ENCODE measurements at regions not wholly inside any gene's neighbourhood (a gene's known extent, or its start where the extent isn't known, plus 50 kb on each side); places are given as distances from the start of the nearest gene placed in this dataset.

DNA sequence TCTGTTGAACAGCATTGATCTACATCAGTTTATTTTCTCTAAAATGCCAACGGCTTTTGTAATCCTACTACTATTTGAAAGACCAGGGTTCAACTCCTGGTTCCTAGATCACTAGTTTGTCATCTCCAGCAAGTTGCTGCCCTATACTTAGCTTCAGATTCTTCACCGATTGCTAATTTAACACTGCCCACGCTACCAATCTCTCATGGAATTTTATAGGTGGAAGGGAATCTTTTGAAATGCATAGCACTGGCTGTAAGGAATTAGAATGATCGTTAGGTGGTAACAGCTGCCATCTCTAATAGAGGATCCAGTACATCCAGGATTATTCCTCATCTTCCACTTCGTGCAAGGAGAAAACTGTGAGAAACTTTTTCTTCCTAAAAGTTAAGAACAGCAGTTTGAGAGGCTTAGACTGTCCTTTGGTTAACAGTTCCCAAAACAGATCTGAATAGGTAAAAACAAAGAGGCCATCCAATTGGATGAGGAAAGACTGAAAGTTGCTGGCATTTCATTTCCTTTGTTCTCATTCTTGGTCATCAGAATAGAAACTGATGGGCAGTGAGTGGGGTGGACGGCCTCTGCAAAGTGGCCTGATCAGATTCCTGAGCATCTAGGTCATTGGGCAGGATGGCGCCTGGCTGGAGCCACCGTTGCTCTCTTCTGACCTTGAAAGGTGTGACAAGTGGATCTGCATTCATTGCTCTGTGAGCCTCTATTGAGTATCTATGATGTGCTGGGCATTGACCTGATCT lies 236.3 kb upstream of the SORL1-AS1 start:
- Histone ChIP-seq H3K4me3 (no peak overlapping the region), H3K79me2 (ENCODE audit: low read depth) (no peaks in the 10 kb centered on the region), H4K20me1 (ENCODE audit: insufficient read depth) (no peaks in the 10 kb centered on the region), H3K9me2 (ENCODE audit: insufficient read depth) (no peaks in the 10 kb centered on the region), H3K27me3 (ENCODE audit: insufficient read depth, low read depth) (no peaks in the 10 kb centered on the region), H3K9me3 (ENCODE audit: insufficient read depth, low read depth) (no peaks in the 10 kb centered on the region), H3F3A (ENCODE audit: insufficient read depth, low read depth) (no peaks in the 10 kb centered on the region), H2AFZ (no peak overlapping the region), H3K36me3 (ENCODE audit: low read depth) (no peaks in the 10 kb centered on the region), H3K27ac (0 out of 2 replicates have a peak overlapping the region, but pooled peaks have one; percentile 7), H3K4me2 (peak overlapping the region; percentile 9), H3K4me1 (replicated peaks; ENCODE audit: insufficient read depth) (peaks cover 19% of the 10 kb centered on the region)
- intact Hi-C loops (cut with micrococcal nuclease; ENCODE audit: unreplicated experiment): no loop called here
- peak; percentile 43 to 53 for DNase-seq
- TF ChIP-seq, protein P1, sequence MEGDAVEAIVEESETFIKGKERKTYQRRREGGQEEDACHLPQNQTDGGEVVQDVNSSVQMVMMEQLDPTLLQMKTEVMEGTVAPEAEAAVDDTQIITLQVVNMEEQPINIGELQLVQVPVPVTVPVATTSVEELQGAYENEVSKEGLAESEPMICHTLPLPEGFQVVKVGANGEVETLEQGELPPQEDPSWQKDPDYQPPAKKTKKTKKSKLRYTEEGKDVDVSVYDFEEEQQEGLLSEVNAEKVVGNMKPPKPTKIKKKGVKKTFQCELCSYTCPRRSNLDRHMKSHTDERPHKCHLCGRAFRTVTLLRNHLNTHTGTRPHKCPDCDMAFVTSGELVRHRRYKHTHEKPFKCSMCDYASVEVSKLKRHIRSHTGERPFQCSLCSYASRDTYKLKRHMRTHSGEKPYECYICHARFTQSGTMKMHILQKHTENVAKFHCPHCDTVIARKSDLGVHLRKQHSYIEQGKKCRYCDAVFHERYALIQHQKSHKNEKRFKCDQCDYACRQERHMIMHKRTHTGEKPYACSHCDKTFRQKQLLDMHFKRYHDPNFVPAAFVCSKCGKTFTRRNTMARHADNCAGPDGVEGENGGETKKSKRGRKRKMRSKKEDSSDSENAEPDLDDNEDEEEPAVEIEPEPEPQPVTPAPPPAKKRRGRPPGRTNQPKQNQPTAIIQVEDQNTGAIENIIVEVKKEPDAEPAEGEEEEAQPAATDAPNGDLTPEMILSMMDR (conservative IDR thresholded peaks at IDR 0.05): no peak
- TF ChIP-seq EZH2 (IDR thresholded peaks at IDR 0.05; ENCODE audit: low read depth): no peak
- no TSS peak for BruUV-seq (replicated peaks)
- CTCF ChIA-PET: no interaction called here
- POLR2A ChIA-PET (ENCODE audit: unreplicated experiment): no interaction called here

DNA sequence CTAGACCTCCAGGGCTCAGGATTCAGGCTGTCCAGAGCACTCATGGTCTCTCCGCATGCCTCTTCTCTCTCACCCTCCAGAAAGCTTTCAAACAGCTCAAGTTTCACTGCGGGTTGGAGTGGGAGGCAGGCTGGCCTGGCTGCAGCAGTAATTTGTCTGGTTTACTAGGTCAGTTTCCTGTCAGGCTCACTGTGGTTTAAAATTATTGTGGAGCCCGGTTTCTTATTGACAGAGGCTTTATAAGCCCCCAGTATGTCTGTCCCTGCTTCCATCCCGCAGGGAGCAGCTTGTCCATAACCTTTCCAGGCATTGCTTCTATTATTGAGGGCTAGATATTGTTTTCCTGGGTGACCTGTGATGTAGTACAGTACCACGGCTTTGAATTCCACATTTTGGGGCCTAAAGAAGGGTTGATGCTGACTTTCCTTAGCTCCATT lies 235.3 kb upstream of the SORL1-AS1 start:
- no peaks in the 10 kb centered on the region for H3K36me3 ChIP-seq (ENCODE audit: low read depth)
- H3F3A ChIP-seq (ENCODE audit: insufficient read depth, low read depth): no peaks in the 10 kb centered on the region
- DNase-seq: no peak
- H3K9me3 ChIP-seq (ENCODE audit: insufficient read depth, low read depth): no peaks in the 10 kb centered on the region; the same call in 1 of the 2 replicates
- TF ChIP-seq, protein P1 (conservative IDR thresholded peaks at IDR 0.05): no peak
- POLR2A ChIA-PET (ENCODE audit: unreplicated experiment): no interaction called here
- no peak overlapping the region for H3K4me3 ChIP-seq
- no TSS peak for BruUV-seq (replicated peaks)
- no peak overlapping the region for H2AFZ ChIP-seq
- H3K27me3 ChIP-seq (ENCODE audit: insufficient read depth, low read depth): no peaks in the 10 kb centered on the region
- peaks cover 19% of the 10 kb centered on the region for H3K4me1 ChIP-seq (replicated peaks; ENCODE audit: insufficient read depth)
- H3K27ac ChIP-seq: no peak overlapping the region
- intact Hi-C loops (cut with micrococcal nuclease; ENCODE audit: unreplicated experiment): no loop called here
- no peaks in the 10 kb centered on the region for H3K79me2 ChIP-seq (ENCODE audit: low read depth)
- no peaks in the 10 kb centered on the region for H3K9me2 ChIP-seq (ENCODE audit: insufficient read depth)
- CTCF ChIA-PET: no interaction called here
- H3K4me2 ChIP-seq: no peak overlapping the region
- H4K20me1 ChIP-seq (ENCODE audit: insufficient read depth): no peaks in the 10 kb centered on the region

DNA sequence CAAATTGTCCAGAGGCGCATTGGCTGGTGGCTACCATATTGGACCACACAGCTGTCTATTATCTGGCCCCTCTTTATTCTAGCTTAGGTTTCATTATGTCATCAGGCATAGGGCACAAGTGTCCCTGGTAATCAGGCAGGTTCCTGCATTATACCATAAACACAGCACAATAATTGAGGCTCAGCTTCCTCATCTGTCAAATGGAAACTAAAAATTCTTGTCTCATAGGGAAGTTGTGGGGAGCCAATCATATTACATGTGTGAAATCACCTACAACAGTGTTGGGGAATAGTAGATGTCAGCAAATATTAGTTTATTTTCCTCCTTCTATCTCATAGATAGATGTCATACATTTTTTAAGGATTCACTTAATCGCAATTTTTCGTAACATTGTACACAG lies 231.0 kb upstream of the SORL1-AS1 start:
- ChIA-PET CTCF (no interaction called here), POLR2A (ENCODE audit: unreplicated experiment) (no interaction called here)
- Histone ChIP-seq H3K4me1 (replicated peaks; ENCODE audit: insufficient read depth) (peaks cover 9% of the 10 kb centered on the region), H3K79me2 (ENCODE audit: low read depth) (no peaks in the 10 kb centered on the region), H4K20me1 (ENCODE audit: insufficient read depth) (no peaks in the 10 kb centered on the region), H3K27ac (no peak overlapping the region), H3K4me2 (no peak overlapping the region), H3K9me3 (ENCODE audit: insufficient read depth, low read depth) (no peaks in the 10 kb centered on the region; the same call in 1 of the 2 replicates), H3F3A (ENCODE audit: insufficient read depth, low read depth) (no peaks in the 10 kb centered on the region), H2AFZ (no peak overlapping the region), H3K27me3 (ENCODE audit: insufficient read depth, low read depth) (no peaks in the 10 kb centered on the region), H3K4me3 (no peak overlapping the region), H3K9me2 (ENCODE audit: insufficient read depth) (peaks cover 5% of the 10 kb centered on the region; the same call in 1 of the 2 replicates), H3K36me3 (ENCODE audit: low read depth) (no peaks in the 10 kb centered on the region)
- intact Hi-C loops (cut with micrococcal nuclease; ENCODE audit: unreplicated experiment): no loop called here
- no peak for DNase-seq
- TF ChIP-seq, protein P1 (conservative IDR thresholded peaks at IDR 0.05): no peak
- no peak for TF ChIP-seq EZH2 (IDR thresholded peaks at IDR 0.05; ENCODE audit: low read depth)
- no TSS peak for BruUV-seq (replicated peaks)
